ENCODE measurements at regions not wholly inside any gene's neighbourhood (a gene's known extent, or its start where the extent isn't known, plus 50 kb on each side); places are given as distances from the start of the nearest gene placed in this dataset.
"Not testable (repeated sequence)": the region's sequence is repeated elsewhere in the genome, so short reads cannot be mapped to it uniquely, and the experiment has no call there.

DNA sequence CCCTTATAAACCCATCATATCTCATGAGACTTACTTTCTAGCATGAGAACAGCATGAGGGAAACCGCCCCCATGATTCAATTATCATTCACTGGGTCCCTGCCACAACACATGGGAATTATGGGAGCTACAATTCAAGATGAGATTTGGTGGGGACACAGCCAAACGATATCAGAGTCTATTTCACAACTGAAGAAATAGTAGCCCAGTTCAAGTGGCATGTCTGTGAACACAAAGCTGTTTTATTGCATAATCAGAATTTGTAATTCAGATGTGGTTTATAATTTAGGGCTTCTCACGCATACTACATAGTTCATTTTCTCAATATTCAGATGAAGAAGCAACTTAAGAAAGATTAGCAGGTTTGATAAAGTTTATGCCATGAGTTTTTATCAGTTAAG lies 1188.0 kb upstream of the ALCAM start:
- no peak for DNase-seq (ENCODE audit: low spot score)
- TF ChIP-seq, protein P1, sequence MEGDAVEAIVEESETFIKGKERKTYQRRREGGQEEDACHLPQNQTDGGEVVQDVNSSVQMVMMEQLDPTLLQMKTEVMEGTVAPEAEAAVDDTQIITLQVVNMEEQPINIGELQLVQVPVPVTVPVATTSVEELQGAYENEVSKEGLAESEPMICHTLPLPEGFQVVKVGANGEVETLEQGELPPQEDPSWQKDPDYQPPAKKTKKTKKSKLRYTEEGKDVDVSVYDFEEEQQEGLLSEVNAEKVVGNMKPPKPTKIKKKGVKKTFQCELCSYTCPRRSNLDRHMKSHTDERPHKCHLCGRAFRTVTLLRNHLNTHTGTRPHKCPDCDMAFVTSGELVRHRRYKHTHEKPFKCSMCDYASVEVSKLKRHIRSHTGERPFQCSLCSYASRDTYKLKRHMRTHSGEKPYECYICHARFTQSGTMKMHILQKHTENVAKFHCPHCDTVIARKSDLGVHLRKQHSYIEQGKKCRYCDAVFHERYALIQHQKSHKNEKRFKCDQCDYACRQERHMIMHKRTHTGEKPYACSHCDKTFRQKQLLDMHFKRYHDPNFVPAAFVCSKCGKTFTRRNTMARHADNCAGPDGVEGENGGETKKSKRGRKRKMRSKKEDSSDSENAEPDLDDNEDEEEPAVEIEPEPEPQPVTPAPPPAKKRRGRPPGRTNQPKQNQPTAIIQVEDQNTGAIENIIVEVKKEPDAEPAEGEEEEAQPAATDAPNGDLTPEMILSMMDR (IDR thresholded peaks at IDR 0.05; ENCODE audit: extremely low read depth, missing control alignments) = no peak

DNA sequence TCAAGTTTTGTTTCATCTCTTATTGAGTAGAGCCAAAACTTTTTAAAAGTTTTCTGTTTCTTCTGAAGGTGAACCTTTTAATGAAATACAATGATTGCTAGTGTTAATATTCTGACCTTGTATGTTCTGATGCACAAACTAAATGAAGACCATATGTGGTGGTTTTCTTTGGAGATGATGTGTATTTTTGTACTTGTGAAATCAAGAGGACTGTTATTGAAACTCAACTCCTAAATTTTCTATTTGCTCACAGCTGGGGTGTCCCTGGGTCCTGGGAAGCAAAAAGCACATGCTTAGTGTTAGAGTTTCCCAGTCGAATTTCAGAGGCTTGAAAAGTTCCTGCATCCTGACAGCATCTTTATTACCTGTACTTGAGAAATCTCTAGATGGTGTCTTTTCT lies 1185.8 kb upstream of the ALCAM start:
- no peak for DNase-seq (ENCODE audit: low spot score)
- TF ChIP-seq, protein P1 (IDR thresholded peaks at IDR 0.05; ENCODE audit: extremely low read depth, missing control alignments) = no peak

DNA sequence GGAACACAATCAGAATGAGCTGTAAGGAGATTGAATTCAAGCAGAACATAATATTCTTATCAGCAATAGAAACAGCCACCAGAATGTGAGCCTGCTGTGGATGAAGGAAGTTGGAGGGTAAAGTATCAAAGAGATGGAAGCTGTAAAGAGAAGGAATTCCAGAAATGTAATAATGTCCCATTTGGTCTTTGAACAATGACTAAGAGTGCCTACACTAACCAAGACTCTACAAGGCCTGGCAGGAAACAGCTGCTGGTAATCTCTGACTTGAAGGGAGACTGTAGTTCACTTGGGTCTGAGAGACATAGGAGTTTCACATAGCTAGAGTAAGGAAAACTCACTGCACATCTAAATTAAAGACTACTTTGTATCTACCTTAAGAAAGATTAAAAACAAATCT lies 1176.0 kb upstream of the ALCAM start:
- TF ChIP-seq, protein P1 (IDR thresholded peaks at IDR 0.05; ENCODE audit: extremely low read depth, missing control alignments) = no peak

DNA sequence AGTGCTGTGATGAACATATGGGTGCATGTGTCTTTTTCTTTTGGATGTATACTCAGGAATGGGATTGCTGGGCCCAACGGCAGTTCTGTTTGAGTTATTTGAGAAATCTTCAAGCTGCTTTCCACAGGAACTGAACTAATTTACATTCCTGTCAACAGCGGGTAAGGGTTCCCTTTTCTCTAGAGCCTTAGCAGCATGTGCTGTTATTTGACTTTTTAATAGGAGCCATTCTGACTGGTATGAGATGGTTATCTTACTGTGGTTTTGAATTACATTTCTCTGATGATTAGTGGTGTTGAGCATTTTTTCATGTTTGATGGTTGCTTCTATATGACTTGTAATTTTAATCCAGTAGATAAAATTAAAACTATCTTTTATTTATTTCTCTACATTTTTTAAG lies 1168.6 kb upstream of the ALCAM start:
- TF ChIP-seq, protein P1 (IDR thresholded peaks at IDR 0.05; ENCODE audit: extremely low read depth, missing control alignments) = no peak

More for the DNA sequence above, 1176.0 kb upstream of the ALCAM start:
- no peak for DNase-seq (ENCODE audit: low spot score)

DNA sequence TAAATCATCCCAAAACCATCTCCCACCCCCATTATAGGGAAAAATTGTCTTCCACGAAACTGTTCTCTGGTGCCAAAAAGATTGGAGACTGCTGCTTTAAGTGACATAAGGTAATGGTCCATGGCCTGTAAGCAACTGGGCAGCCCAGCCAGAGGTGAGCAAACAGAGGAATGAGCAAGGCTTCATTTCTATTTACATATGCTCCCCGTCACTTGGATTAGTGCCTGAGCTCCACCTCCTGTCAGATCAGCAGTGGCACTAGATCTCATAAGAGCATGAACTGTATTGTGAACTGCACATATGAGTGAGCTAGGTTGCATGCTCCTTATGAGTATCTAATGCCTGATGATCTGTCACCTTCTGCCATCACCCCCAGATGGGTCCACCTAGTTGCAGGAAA lies 1159.8 kb upstream of the ALCAM start:
- TF ChIP-seq, protein P1 (IDR thresholded peaks at IDR 0.05; ENCODE audit: extremely low read depth, missing control alignments) = no peak
- no peak for DNase-seq (ENCODE audit: low spot score)

More for the DNA sequence above, 1168.6 kb upstream of the ALCAM start:
- DNase-seq (ENCODE audit: low spot score) = no peak

DNA sequence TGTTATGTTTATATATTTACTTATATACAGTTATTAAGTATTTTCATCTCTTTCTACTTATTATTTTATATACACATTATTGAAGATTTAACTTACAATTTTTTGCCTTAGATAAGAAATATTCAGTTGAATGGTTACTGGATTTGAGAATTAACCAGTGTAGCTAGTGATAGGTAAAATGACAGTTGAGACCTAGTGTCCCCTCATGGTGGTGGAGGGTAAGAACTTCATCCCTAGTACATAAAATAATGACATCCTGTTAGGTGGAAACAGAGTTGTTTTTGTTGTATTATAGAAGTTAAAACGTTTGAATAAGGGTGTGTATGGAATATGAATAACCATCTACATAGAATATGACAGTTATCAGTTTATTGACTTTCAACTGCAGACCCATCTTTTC lies 1152.4 kb upstream of the ALCAM start:
- DNase-seq (ENCODE audit: low spot score) = no peak
- TF ChIP-seq, protein P1 (IDR thresholded peaks at IDR 0.05; ENCODE audit: extremely low read depth, missing control alignments) = no peak

DNA sequence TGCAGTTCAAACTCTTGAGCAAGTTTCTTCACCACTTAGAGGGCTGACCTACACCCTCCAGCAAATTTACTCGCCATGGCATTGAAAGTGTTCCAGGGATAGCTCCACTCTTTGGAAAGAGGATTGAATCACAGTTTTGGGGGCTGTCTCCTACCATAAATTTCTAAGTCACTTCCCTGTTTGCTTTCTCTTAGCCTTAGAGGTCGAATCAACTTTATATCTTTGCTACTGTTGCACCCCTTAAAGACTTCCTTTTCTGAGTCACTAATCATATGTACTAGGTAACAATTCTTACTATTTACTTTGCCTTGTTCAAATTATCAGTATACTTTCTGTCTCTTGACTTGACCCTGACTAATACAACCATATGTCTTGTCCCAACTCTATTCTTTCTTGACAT lies 1151.8 kb upstream of the ALCAM start:
- TF ChIP-seq, protein P1 (IDR thresholded peaks at IDR 0.05; ENCODE audit: extremely low read depth, missing control alignments) = no peak
- DNase-seq (ENCODE audit: low spot score) = no peak

DNA sequence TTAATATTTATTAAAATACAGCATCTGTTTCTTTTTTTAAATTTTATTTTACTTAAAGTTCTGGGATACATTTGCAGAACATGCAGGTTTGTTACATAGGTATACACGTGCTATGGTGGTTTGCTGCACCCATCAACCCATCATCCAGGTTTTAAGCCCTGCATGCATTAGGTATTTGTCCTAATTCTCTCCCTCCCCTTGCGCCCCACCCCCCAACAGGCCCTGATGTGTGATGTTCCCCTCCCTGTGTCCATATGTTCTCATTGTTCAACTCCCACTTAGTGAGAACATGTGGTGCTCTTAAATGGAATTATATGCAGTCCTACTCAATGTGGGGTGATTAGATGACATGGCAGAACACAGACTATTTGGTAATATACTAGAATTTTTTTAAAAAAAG lies 1147.7 kb upstream of the ALCAM start:
- DNase-seq (ENCODE audit: low spot score) = not testable (repeated sequence)

Data from GM20000 (cell line).